Activated CD4-positive, alpha-beta T cell treated with anti-CD3 and anti-CD28 coated beads for 48 hours (primary cell): ENCODE measurements at regions not wholly inside any gene's neighbourhood (a gene's known extent, or its start where the extent isn't known, plus 50 kb on each side); places are given as distances from the start of the nearest gene placed in this dataset.

ENCODE experiments used
- DNase-seq: peaks from one replicate; pipeline ENCODE4 v3.0.0-alpha.2; 2020

DNA sequence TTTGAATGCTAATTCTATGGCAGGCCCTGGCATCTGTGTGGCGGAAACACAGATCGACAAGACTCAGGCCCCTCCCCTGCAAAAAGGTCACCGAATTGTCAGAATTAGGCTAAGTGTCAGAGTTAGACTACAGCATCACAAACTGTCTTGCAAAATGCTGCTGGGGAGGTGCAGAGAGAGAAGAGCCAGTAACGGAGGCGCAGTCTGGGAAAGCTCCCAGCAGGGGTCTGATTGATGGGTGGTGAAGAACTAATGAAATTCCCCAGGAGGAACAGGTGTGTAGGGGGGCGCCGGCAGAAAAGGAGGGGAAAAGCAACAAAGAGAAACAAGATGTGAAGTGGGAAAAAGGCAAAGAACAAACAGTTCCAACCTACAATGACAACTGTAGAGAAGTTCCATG lies 72.7 kb upstream of the TAMM41 start:
- DNase-seq: no peak

DNA sequence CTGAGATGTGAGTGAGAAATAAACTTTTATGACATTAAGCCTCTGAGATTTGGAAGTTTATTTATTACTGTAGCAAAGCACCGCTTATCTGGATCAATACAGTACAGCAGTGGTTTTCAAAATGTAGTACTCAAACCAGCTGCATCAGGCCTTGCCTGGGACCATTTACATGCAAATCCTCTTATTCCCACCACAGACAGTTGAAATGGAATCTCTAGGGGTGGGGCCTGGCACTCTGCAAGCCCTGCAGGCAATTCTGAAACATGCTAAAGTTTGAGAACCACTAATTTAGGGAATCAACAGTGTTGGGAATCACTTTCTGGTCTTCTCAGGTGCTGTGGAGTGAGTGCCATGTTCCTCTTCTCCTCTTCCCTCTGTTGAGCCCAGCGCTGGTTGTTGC lies 77.8 kb upstream of the TAMM41 start:
- no peak for DNase-seq

DNA sequence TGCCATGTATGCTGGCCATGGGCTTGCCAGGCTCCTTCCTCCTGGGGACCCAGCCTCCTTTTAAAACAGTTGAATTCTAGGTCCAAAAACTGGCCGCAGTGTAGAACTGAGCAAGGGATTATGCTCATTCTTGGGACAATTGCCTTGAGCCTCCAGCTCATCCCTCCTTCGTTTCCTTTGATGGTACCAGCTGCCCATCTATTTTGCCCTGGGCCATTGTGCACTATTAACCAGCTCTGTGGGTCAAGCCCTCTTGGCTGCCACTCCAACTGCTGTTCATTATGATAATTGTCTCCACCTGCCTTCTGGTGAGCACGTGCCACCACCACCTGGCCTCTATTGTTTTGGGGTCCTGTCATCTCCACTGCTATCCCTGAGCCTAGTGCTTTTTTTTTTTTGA lies 75.8 kb upstream of the SYN2 start:
- no peak for DNase-seq

DNA sequence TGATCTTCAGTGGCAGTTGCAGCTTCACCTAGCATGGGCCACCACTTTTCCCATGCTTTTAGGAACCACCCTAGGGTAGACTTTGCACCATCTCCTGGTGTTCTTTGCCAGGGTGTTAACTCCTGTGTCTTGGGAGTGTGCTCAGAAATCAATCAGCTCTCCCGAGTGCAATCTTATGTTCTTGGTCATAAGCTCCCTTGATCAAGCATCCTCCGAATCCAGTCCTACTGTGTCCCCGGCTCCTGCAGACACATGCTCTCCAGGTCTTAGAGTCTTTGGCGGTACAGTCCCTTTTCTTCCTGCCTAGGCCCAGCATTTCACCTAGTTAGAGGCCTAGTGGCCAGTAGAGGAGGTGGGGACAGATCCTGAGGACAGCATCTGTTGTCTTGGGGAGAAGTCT lies 74.7 kb upstream of the SYN2 start:
- no peak for DNase-seq

DNA sequence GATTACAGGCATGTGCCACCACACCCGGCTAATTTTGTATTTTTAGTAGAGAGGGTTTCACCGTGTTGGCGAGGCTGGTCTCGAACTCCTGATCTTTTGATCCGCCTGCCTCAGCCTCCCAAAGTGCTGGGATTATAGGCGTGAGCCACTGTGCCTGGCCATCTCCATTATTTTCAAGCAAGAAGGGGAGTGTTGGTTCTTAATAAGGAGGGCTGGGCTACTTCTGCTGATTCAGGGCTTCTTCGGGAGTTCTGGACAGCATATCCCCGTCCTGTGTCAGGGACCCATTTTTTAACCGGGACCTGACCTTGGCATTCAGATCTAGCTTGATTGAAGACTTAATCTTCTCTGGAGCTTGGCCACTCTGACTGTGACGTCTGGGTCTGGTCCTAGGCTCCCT lies 74.1 kb upstream of the SYN2 start:
- DNase-seq: no peak

DNA sequence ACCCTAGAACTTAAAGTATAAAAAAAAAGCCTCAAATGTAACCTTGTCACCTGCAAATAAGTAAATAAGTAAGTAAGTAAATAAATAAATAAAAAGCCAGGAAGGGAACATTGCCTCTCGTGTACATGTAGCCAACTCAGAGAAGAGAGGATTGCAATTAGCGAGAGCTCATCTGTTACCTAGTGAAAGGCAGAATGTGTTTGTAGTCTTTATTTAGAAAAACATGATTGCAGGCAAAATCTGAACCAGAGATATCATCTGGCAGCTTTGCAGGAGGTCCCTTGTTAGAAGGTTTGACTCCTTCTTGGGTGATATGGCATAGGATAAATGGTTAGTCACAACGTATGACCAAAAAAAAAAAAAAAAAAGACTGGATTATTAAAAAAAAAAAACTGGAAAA lies 71.6 kb upstream of the SYN2 start:
- no peak for DNase-seq

DNA sequence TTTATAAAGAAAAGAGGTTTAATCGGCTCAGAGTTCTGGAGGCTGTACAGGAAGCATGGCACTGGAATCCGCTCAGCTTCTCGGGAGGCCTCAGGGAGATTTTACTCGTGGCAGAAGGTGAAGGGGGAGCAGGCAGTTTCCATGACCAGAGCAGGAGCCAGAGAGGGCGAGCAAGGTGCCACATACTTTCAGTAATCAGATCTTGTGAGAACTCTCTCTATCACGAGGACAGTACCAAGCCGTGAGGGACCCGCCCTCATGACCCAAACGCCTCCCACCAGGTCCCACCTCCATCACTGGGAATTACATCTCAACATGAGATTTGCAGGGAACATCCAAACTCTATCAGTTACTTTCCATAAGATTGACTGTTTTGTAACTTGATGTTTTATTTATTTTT lies 70.7 kb upstream of the SYN2 start:
- no peak for DNase-seq

DNA sequence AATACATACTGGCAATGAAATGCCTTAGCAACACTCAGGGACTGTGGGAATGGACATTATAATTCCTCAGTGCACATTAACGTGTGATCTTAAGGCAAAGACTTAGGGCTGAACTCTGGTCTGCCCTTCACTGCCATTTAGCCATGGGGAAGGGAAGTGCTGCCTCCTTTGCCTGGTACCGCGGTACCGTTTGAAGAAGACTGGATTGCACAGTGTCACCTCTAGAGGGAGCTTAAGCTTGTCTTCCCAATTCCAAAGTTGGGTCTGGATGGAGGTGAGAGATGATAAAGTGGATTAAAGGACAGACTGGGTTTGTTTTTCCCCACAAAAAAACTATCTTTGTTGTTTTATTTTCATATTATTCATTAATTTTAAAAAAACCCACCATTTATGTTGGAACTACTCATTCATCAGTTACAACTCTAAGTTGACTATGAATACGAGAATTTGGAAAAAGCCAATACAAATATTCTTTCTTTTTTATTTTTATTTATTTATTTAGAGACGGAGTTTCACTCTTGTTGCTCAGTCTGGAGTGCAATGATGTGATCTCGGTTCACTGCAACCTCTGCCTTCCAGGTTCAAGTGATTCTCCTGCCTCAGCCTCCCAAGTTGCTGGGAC lies 60.0 kb upstream of the SYN2 start:
- DNase-seq: peak; percentile 3

DNA sequence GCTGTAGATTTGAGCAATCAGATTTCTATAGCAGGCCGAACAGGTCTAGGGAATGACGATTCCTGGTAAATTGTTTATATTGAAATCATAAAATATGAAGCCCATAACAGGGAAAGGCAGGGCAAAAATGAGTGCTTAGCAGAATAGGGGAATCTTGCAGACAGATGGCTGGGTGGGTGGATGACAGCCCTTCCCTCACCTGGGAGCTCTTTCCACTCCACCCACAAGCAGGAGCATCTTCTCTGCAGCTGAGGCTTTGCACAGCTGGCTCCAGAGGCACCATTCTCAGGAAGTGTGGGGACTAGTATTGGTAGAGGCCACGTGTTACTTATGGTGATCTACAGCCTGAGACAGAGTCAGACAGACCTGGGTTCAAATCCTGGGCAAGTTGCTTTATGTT lies 55.9 kb upstream of the SYN2 start:
- no peak for DNase-seq

DNA sequence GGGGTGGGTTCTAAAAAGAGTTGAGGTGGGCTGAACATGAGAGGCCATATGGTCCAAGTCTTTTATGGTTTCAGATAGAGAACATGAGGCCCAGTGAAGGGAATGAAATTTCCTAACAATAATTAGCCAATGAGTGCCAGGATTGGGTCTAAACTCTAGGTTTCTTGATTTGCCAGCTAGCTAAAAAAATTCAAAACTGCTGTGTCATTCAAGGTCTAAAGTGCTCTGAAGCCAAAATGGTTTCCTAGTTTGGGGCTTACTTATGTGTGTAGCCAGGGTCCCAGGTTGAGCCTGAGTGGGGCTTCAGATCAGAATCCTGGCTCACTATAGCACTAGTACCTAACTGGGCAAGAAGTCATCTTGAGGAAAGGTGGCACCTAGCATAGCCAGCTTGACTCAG lies 55.3 kb upstream of the SYN2 start:
- no peak for DNase-seq

DNA sequence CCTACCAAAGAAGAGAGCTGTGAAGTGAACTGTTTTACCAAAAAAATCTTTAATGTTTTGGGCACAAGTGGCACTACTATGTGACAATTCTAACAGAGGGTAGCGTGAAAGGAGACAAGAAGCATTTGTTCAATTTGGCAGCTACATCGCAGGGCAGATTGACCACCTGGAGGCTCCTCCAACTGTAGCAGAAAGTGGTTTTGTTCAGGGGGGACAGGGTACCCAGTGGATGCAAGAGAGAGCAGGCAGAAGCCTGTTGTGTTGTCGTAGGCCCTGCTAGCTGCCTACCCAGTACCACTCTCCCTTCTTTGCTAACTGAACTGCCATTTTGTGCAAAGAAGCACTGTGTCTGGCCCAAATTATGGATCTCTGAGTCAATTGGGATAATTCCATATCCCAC lies 54.8 kb upstream of the SYN2 start:
- no peak for DNase-seq

DNA sequence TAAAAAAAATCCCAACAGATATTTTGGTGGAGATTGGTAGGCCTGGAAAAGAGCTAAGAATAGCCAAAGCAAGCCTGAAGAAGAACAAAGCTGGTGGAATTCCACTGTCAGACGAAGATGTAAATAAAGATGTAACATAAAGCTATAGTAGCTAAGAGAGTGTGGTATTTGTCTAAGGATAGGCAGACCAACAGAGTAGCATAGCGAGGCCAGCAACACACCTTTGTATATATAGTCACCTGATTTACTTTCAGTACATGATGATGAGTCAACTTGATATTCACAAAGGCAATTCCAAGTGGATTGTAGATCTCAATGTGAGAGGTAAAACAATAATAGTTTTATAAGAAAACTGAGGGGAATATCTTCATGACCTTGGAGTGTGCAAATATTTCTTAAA lies 53.6 kb upstream of the SYN2 start:
- DNase-seq: no peak

DNA sequence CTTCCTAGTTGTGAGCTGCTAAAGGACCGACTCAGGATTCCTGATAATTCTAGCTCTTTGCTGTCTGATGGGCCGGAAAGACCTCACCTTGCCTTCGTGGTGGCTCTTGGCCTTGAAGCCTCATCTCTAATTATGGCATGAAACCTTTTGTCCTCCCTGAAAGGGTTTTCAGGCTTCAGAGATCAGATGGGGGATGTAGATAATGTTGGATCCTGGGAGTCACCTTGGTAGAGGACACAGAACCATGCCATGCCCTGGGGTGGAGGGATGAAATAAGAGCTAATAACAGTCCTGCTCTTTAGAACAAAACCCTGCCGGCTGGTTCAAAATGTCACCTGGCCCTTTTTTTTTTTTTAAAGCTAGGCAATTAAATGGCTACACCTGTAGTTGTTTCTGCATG lies 50.8 kb upstream of the SYN2 start:
- no peak for DNase-seq

DNA sequence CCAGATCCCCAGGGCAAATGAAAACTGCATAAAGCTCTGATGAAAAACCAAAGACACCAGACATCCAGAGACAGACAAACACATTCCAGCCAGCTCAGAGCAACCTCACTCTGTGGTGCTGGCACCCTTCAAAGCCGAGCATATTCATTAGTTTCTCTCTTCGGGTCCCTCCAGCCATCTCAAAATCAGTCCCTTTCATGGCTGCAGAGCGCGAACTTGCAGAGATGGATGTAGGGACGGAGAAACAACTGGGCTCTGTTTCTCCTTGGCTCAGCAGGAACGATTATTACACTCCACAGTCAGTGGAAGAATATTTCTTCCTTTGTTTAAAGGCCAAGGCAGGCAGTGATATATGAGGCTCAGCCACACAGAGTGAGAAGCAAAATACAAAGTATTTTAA lies 50.4 kb upstream of the SYN2 start:
- no peak for DNase-seq

DNA sequence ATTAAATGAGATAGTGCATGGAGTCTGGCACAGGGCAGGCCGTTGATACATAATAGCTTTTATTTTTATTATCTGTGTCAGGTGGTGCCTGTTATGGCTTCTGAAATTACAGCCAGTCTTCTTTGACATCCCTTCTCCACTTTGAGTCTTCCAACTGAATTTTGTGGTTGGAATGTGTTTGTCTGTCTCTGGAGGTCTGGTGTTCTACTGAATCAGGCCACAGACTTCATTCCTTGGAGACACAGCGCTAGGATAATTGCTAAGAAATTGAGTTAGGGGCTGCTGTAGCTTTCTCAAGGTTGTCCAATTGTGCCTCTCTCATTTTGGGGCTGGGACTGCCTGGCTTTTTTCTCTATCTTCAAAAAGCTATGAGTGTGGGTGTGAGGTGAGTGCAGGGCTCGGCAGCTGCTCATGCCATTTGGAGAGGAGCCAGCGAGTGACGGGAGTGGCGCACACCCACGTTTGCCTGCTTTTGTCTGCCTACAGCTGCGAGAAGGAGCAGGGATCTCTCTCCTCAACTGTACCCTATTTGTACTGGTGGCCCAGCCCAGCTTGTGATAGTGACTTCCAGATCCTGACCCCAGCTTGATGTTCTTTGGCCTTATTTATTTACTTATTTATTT lies 49.8 kb upstream of the SYN2 start:
- no peak for DNase-seq
